ENCODE measurements at regions not wholly inside any gene's neighbourhood (a gene's known extent, or its start where the extent isn't known, plus 50 kb on each side); places are given as distances from the start of the nearest gene placed in this dataset.
"Not testable (repeated sequence)": the region's sequence is repeated elsewhere in the genome, so short reads cannot be mapped to it uniquely, and the experiment has no call there.

- Mint-ChIP-seq H3K36me3 (ENCODE audit: insufficient read depth, unreplicated experiment) (no peaks in the 10 kb centered on the region), H3K27ac (ENCODE audit: unreplicated experiment) (no peak overlapping the region), H3K9me3 (ENCODE audit: unreplicated experiment) (no peaks in the 10 kb centered on the region), H3K4me3 (ENCODE audit: unreplicated experiment) (no peak overlapping the region), H3K4me1 (ENCODE audit: low read depth, unreplicated experiment) (no peaks in the 10 kb centered on the region), H3K27me3 (ENCODE audit: insufficient read depth, unreplicated experiment) (peaks cover 6% of the 10 kb centered on the region)
- Histone ChIP-seq H3K36me3 (ENCODE audit: control insufficient read depth, insufficient read depth, low read length) (no peaks in the 10 kb centered on the region), H3K9me3 (no peaks in the 10 kb centered on the region), H3K4me3 (ENCODE audit: low read depth, low read length) (no peak overlapping the region), H3K4me1 (no peaks in the 10 kb centered on the region), H3K27me3 (replicated peaks; ENCODE audit: control insufficient read depth, insufficient read depth, low read length) (no peaks in the 10 kb centered on the region)
- peak in 1 of 2 experiments; percentile 11 for DNase-seq
- TF ChIP-seq, protein P1, sequence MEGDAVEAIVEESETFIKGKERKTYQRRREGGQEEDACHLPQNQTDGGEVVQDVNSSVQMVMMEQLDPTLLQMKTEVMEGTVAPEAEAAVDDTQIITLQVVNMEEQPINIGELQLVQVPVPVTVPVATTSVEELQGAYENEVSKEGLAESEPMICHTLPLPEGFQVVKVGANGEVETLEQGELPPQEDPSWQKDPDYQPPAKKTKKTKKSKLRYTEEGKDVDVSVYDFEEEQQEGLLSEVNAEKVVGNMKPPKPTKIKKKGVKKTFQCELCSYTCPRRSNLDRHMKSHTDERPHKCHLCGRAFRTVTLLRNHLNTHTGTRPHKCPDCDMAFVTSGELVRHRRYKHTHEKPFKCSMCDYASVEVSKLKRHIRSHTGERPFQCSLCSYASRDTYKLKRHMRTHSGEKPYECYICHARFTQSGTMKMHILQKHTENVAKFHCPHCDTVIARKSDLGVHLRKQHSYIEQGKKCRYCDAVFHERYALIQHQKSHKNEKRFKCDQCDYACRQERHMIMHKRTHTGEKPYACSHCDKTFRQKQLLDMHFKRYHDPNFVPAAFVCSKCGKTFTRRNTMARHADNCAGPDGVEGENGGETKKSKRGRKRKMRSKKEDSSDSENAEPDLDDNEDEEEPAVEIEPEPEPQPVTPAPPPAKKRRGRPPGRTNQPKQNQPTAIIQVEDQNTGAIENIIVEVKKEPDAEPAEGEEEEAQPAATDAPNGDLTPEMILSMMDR (IDR thresholded peaks at IDR 0.05; ENCODE audit: insufficient read depth in 1 of 2, low read depth in 1 of 2, low read length in 1 of 2, severe bottlenecking in 1 of 2, unreplicated experiment in 1 of 2), result no peak
- POLR2A ChIA-PET, result no interaction called here
- CTCF ChIA-PET, result interaction anchor here (0.6 to 0.7 kb wide), 4 partner anchors 8 to 263 kb away, joined by 3 to 5 read pairs (median 4); no protein-coding TSS in a partner anchor
- BruUV-seq (replicated peaks), result no TSS peak
- intact Hi-C loops (cut with micrococcal nuclease; ENCODE audit: unreplicated experiment), result no loop called here
Observed at GRCh38 chr9:135410831-135411473, 68.6 kb upstream of the PPP1R26 start.

- intact Hi-C loops (cut with micrococcal nuclease; ENCODE audit: unreplicated experiment); H3K27me3 Mint-ChIP-seq (ENCODE audit: insufficient read depth, unreplicated experiment); H3K4me1 Mint-ChIP-seq (ENCODE audit: low read depth, unreplicated experiment); H3K36me3 Mint-ChIP-seq (ENCODE audit: insufficient read depth, unreplicated experiment); H3K27ac Mint-ChIP-seq (ENCODE audit: unreplicated experiment); H3K9me3 ChIP-seq; H3K4me3 ChIP-seq (ENCODE audit: low read depth, low read length); H3K4me3 Mint-ChIP-seq (ENCODE audit: unreplicated experiment); H3K27me3 ChIP-seq (replicated peaks; ENCODE audit: control insufficient read depth, insufficient read depth, low read length); H3K9me3 Mint-ChIP-seq (ENCODE audit: unreplicated experiment); H3K4me1 ChIP-seq; H3K36me3 ChIP-seq (ENCODE audit: control insufficient read depth, insufficient read depth, low read length); BruUV-seq (replicated peaks); DNase-seq; POLR2A ChIA-PET: not testable (repeated sequence)
- CTCF ChIA-PET, result interaction anchor here (0.7 kb wide), 1 partner anchor 722 kb away, joined by 3 read pairs; no protein-coding TSS in a partner anchor
Observed at GRCh38 chr9:135411605-135412004, 68.0 kb upstream of the PPP1R26 start.

DNA sequence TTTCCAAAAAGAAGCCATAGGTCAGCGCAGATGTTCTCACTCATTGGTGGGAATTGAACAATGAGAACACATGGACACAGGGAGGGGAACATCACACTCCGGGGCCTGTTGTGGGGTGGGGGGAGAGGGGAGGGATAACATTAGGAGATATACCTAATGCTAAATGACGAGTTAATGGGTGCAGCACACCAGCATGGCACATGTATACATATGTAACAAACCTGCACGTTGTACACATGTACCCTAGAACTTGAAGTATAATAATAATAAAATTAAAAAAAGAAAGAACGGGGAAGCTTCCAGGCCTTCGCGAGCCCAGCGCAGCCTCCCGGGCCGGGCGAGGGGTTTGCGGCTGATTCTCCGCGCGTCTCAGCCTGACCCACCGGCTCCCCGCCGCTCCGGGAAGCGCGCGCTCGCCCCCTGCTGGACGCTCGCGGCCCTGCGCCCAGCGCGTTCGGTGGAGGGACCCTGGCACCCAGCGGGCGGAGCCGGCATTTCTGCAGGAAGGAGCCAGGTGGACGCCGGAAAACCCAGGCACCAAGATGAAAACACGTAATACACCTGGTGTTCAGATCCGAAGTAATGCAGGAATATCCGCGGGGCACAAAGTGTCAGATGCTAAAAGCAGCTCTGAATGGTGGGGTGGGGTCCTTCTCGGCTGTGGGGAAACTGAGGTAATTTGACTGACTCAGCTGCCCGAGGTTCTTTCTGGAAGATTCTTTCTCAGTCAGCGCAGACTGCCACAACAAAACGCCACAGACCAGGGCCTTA lies 67.1 kb upstream of the PPP1R26 start:
- H3K4me1 Mint-ChIP-seq (ENCODE audit: low read depth, unreplicated experiment); H3K9me3 ChIP-seq; H3K4me1 ChIP-seq; BruUV-seq (replicated peaks); POLR2A ChIA-PET; H3K4me3 ChIP-seq (ENCODE audit: low read depth, low read length); H3K27ac Mint-ChIP-seq (ENCODE audit: unreplicated experiment); H3K4me3 Mint-ChIP-seq (ENCODE audit: unreplicated experiment); H3K36me3 ChIP-seq (ENCODE audit: control insufficient read depth, insufficient read depth, low read length); intact Hi-C loops (cut with micrococcal nuclease; ENCODE audit: unreplicated experiment); H3K27me3 Mint-ChIP-seq (ENCODE audit: insufficient read depth, unreplicated experiment); H3K27me3 ChIP-seq (replicated peaks; ENCODE audit: control insufficient read depth, insufficient read depth, low read length); H3K9me3 Mint-ChIP-seq (ENCODE audit: unreplicated experiment); H3K36me3 Mint-ChIP-seq (ENCODE audit: insufficient read depth, unreplicated experiment): not testable (repeated sequence)
- TF ChIP-seq, protein P1 (IDR thresholded peaks at IDR 0.05; ENCODE audit: insufficient read depth in 1 of 2, low read depth in 1 of 2, low read length in 1 of 2, severe bottlenecking in 1 of 2, unreplicated experiment in 1 of 2), result peak; percentile 97 to 99
- CTCF ChIA-PET, result interaction anchor here (0.7 kb wide), 1 partner anchor 723 kb away, joined by 3 read pairs; no protein-coding TSS in a partner anchor
- DNase-seq, result peak; percentile 59 to 88

All from Caco-2 (cell line).